HepG2 (cell line): ENCODE measurements at regions not wholly inside any gene's neighbourhood (a gene's known extent, or its start where the extent isn't known, plus 50 kb on each side); places are given as distances from the start of the nearest gene placed in this dataset.

Experiments used
- ATAC-seq: fragments of 200-7000 bp; cut with Tn5 transposase; 3 replicates; pipeline ENCODE4 v1.9.1; 2020; ENCODE audit warnings: mild to moderate bottlenecking, moderate library complexity
- BruUV-seq: library from RNA; stranded (reverse); fragments of 400-500 nt; replicated peaks from 2 replicates; lab custom pipeline; 2021; lab: Mats Ljungman, UMichigan
- CTCF ChIA-PET: fragments of 300-600 bp; formaldehyde crosslinking; extraction: SDS; loops from one replicate; lab custom pipeline; 2021; ENCODE audit warnings: low total read pairs, inconsistent platforms, low intra/inter-chr PET ratio; lab: Yijun Ruan, JAX
- POLR2A ChIA-PET: fragments of 350-600 bp; sonication (Branson Sonifier 250); formaldehyde crosslinking; loops from one replicate; lab custom pipeline; 2020; ENCODE audit warnings: antibody characterized with exemption, inconsistent platforms; lab: Yijun Ruan, JAX
- DNase-seq: peaks from one replicate; pipeline ENCODE4 v3.0.0-alpha.2; 2015; ENCODE audit warnings: low spot score
- FAIRE-seq: peaks from 3 replicates; lab custom pipeline; 2011; peaks lifted over from hg19 to GRCh38; lab: Jason Lieb, UNC
- H2AFZ ChIP-seq: one replicate; pipeline ENCODE4 v1.6.1; 2011; ENCODE audit warnings: low read length, inconsistent platforms
- H3K27ac ChIP-seq: fragments of 300-600 bp; 3 replicates; pipeline ENCODE4 v1.8.0; 2011; ENCODE audit warnings: mixed run types, mild to moderate bottlenecking, mixed read lengths, low read length, inconsistent platforms; ENCODE audit not compliant: insufficient read depth; ENCODE audit errors: extremely low read length
- H3K27me3 ChIP-seq, 2 experiments: fragments of 200-600 bp in 1 of 2; 2 replicates in 1 of 2; 3 replicates in 1 of 2; pipeline versions ENCODE4 v1.6.0 to v1.8.0; 2011; ENCODE audit warnings: low read length in 2 of 2, mild to moderate bottlenecking in 2 of 2, moderate library complexity in 2 of 2, inconsistent platforms in 1 of 2; ENCODE audit not compliant: insufficient read depth in 2 of 2, control insufficient read depth in 1 of 2
- H3K36me3 ChIP-seq, 2 experiments: fragments of 200-600 bp in 1 of 2; replicated peaks in 1 of 2; 2 replicates in 1 of 2; 3 replicates in 1 of 2; pipeline versions ENCODE4 v1.5.1 to v1.8.0; 2011; ENCODE audit warnings: low read length in 2 of 2, inconsistent platforms in 1 of 2; ENCODE audit not compliant: insufficient read depth in 2 of 2, control insufficient read depth in 1 of 2
- H3K4me1 ChIP-seq: 2 replicates; pipeline ENCODE4 v1.5.1; 2012; ENCODE audit warnings: low read length, inconsistent platforms; ENCODE audit not compliant: insufficient read depth
- H3K4me2 ChIP-seq: 2 replicates; pipeline ENCODE4 v1.6.0; 2011; ENCODE audit warnings: low read depth, low read length, inconsistent platforms
- H3K4me3 ChIP-seq, 3 experiments: fragments of 200-600 bp in 1 of 3; sonication (generic), shearing (Covaris generic) in 1 of 3; replicated peaks in 1 of 3; 2 replicates each; pipeline ENCODE4 v1.5.1; 2011 to 2016; ENCODE audit warnings: low read length in 3 of 3, inconsistent platforms in 2 of 3, low read depth in 2 of 3, mild to moderate bottlenecking in 2 of 3, control low read depth in 1 of 3, mixed read lengths in 1 of 3; ENCODE audit not compliant: insufficient read depth in 1 of 3
- H3K79me2 ChIP-seq: one replicate; pipeline ENCODE4 v1.6.1; 2011; ENCODE audit warnings: low read length, inconsistent platforms; ENCODE audit not compliant: insufficient read depth
- H3K9ac ChIP-seq: 2 replicates; pipeline ENCODE4 v1.6.0; 2011; ENCODE audit warnings: mild to moderate bottlenecking, low read depth, low read length, inconsistent platforms; ENCODE audit not compliant: insufficient read depth
- H3K9me3 ChIP-seq: 2 replicates; pipeline ENCODE4 v1.5.1; 2012; ENCODE audit warnings: mild to moderate bottlenecking, low read length
- H4K20me1 ChIP-seq: 2 replicates; pipeline ENCODE4 v1.6.0; 2011; ENCODE audit warnings: inconsistent platforms, mild to moderate bottlenecking, low read length, moderate library complexity; ENCODE audit not compliant: insufficient read depth
- FOXC1 ChIP-seq: sonication (generic); formaldehyde crosslinking; IDR thresholded peaks from 2 replicates; pipeline ENCODE4 v1.8.0; 2022; ENCODE audit warnings: mild to moderate bottlenecking, missing genetic modification reagents, borderline replicate concordance
- HDAC6 ChIP-seq: fragments of 200-600 bp; sonication (generic); IDR thresholded peaks from 2 replicates; pipeline ENCODE4 v1.7.0; 2017; ENCODE audit warnings: mild to moderate bottlenecking, antibody characterized with exemption, low read length, low read depth
- HES4 ChIP-seq: sonication (generic); formaldehyde crosslinking; IDR thresholded peaks from 2 replicates; pipeline ENCODE4 v1.9.0; 2021; ENCODE audit warnings: mild to moderate bottlenecking, missing genetic modification reagents, borderline replicate concordance
- TEAD2 ChIP-seq: sonication (generic); formaldehyde crosslinking; IDR thresholded peaks from 2 replicates; pipeline ENCODE4 v1.9.0; 2021; ENCODE audit warnings: missing genetic modification reagents
- ZNF460 ChIP-seq: sonication (generic); formaldehyde crosslinking; IDR thresholded peaks from 2 replicates; pipeline ENCODE4 v1.5.1; 2020; ENCODE audit warnings: missing genetic modification reagents, mild to moderate bottlenecking, borderline replicate concordance
- ZNF629 ChIP-seq: sonication (generic); formaldehyde crosslinking; conservative IDR thresholded peaks from 2 replicates; pipeline ENCODE4 v1.5.0; 2020; ENCODE audit warnings: missing genetic modification reagents
- WGBS: methylation state at CpG from one replicate; pipeline ENCODE4 v1.1.6; 2017; ENCODE audit warnings: low lambda C conversion rate; 5-methylcytosine and 5-hydroxymethylcytosine counted together
- in situ Hi-C: cut with HindIII; loops from 2 replicates; pipeline ENCODE4 v1.10.0; 2017; ENCODE audit warnings: low pct_unique_long_range_greater_than_20kb; ENCODE audit not compliant: extremely low pct_ligation_motif_present
- intact Hi-C: fragments of 100-400 bp; cut with micrococcal nuclease; formaldehyde crosslinking; loops from one replicate; pipeline ENCODE4 v1.10.0; 2022; ENCODE audit not compliant: unreplicated experiment
- TF ChIP-seq, protein P1 (sequence below): sonication (generic); formaldehyde crosslinking; IDR thresholded peaks from 2 replicates; pipeline ENCODE4 v1.5.0; 2020; ENCODE audit warnings: missing genetic modification reagents, mild to moderate bottlenecking, borderline replicate concordance
- TF ChIP-seq, protein P2 (sequence below): IDR thresholded peaks from 2 replicates; pipeline ENCODE4 v1.6.1; 2016
- TF ChIP-seq, protein P3 (sequence below): sonication (generic); formaldehyde crosslinking; IDR thresholded peaks from 2 replicates; pipeline ENCODE4 v1.4.0; 2020; ENCODE audit warnings: missing genetic modification reagents, borderline replicate concordance

DNA sequence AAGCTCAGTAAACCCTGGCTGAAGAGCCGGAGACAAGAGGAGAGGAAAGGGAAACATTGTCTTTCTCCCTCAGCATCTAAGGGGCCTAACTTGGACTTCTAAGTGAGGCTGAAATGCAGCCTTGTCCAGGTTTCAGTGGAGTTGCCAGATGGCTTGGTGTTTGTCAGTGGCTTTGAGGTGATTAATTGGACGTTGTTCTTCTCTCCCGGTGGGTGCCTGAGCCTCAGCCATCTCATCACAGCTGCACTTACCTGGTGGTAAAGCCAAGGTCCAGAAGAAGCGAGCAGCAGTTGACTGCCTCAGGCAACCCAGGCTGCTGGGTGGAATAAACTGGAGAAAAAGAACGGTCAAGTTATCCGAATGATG lies 202.2 kb upstream of the NLRP1 start (continued):
- TF ChIP-seq, protein P1, sequence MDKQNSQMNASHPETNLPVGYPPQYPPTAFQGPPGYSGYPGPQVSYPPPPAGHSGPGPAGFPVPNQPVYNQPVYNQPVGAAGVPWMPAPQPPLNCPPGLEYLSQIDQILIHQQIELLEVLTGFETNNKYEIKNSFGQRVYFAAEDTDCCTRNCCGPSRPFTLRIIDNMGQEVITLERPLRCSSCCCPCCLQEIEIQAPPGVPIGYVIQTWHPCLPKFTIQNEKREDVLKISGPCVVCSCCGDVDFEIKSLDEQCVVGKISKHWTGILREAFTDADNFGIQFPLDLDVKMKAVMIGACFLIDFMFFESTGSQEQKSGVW: no peak
- no peak for TF ChIP-seq ZNF460 (CRISPR knock-in tag)
- TF ChIP-seq HES4: no peak
- no peak for TF ChIP-seq FOXC1 (CRISPR knock-in tag)

DNA sequence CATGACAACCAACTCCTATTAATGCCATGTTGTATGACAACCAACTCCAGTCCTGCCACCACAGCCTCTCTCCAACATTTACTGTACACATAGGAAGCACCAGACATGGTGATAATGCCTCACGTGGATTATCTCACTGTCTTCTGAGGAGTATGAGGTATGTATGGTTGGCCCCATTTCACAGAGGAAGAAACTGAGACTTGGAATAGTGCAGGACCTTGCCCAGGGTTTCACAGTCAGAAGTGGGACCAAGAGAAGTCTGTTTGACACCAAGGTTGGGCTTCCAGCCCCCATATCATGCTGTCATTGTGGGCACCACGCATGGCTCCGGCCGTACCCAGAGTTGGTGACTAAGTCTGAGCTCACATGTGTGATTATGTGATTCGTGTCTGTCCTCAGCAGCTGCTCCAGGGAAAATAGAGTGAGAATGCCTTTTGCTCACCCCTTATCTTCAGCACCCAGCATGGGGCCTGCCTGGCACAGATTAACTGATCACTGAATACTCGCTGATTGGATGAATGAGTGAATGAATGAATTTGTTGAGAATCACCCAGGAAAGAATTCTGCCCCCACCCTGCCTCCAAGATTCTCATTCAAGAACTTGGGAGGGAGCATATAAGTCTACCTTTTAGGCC lies 204.1 kb upstream of the NLRP1 start:
- POLR2A ChIA-PET: no interaction called here
- Histone ChIP-seq H4K20me1 (no peaks in the 10 kb centered on the region), H3K27me3 (no peaks in the 10 kb centered on the region), H3K9ac (no peak overlapping the region), H3K27ac (no peak overlapping the region), H3K4me3 (no peak overlapping the region), H3K36me3 (no peaks in the 10 kb centered on the region), H2AFZ (no peak overlapping the region), H3K4me2 (no peak overlapping the region), H3K79me2 (no peaks in the 10 kb centered on the region)
- WGBS: 42% methylated on average over 6 of the region's 6 CpGs
- in situ Hi-C loops: no loop called here
- CTCF ChIA-PET: no interaction called here
- no peak for DNase-seq
- BruUV-seq: no TSS peak
- no peak for ATAC-seq
- TF ChIP-seq TEAD2 (CRISPR knock-in tag) (no peak), ZNF629 (CRISPR knock-in tag) (peak; percentile 71)
- TF ChIP-seq, all 625 proteins: peak for 1
- Histone ChIP-seq H3K4me1 (peaks cover 28% of the 10 kb centered on the region), H3K9me3 (peaks cover 24% of the 10 kb centered on the region)
- intact Hi-C loops: no loop called here
- no peak for FAIRE-seq

DNA sequence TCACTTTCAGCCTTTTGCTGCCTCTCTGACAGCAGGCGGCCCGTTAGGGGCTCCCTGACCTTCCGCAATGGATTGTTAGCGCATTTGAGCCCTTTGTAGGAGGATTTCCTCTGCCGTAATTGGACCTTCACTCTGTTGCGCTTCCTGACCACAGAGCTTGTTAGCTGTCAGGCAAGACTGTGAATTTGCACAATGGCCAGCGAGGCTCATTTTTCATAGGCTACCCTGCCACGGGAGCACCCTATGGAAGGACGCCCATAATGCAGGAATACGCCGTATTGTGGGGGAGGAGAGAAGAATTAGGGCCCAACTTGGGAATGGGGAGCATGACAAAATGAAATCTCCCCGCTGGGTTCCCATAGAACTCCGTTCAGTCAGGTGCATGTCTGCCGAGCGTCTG lies 205.2 kb upstream of the NLRP1 start:
- H3K4me2 ChIP-seq: no peak overlapping the region
- TF ChIP-seq, protein P2, sequence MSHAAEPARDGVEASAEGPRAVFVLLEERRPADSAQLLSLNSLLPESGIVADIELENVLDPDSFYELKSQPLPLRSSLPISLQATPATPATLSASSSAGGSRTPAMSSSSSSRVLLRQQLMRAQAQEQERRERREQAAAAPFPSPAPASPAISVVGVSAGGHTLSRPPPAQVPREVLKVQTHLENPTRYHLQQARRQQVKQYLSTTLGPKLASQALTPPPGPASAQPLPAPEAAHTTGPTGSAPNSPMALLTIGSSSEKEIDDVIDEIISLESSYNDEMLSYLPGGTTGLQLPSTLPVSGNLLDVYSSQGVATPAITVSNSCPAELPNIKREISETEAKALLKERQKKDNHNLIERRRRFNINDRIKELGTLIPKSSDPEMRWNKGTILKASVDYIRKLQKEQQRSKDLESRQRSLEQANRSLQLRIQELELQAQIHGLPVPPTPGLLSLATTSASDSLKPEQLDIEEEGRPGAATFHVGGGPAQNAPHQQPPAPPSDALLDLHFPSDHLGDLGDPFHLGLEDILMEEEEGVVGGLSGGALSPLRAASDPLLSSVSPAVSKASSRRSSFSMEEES (CRISPR knock-in tag): no peak
- TF ChIP-seq, protein P3, sequence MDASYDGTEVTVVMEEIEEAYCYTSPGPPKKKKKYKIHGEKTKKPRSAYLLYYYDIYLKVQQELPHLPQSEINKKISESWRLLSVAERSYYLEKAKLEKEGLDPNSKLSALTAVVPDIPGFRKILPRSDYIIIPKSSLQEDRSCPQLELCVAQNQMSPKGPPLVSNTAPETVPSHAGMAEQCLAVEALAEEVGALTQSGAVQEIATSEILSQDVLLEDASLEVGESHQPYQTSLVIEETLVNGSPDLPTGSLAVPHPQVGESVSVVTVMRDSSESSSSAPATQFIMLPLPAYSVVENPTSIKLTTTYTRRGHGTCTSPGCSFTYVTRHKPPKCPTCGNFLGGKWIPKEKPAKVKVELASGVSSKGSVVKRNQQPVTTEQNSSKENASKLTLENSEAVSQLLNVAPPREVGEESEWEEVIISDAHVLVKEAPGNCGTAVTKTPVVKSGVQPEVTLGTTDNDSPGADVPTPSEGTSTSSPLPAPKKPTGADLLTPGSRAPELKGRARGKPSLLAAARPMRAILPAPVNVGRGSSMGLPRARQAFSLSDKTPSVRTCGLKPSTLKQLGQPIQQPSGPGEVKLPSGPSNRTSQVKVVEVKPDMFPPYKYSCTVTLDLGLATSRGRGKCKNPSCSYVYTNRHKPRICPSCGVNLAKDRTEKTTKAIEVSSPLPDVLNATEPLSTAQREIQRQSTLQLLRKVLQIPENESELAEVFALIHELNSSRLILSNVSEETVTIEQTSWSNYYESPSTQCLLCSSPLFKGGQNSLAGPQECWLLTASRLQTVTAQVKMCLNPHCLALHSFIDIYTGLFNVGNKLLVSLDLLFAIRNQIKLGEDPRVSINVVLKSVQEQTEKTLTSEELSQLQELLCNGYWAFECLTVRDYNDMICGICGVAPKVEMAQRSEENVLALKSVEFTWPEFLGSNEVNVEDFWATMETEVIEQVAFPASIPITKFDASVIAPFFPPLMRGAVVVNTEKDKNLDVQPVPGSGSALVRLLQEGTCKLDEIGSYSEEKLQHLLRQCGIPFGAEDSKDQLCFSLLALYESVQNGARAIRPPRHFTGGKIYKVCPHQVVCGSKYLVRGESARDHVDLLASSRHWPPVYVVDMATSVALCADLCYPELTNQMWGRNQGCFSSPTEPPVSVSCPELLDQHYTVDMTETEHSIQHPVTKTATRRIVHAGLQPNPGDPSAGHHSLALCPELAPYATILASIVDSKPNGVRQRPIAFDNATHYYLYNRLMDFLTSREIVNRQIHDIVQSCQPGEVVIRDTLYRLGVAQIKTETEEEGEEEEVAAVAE (CRISPR knock-in tag): no peak
- no peak for TF ChIP-seq HDAC6

More for the DNA sequence above, 205.2 kb upstream of the NLRP1 start:
- BruUV-seq: no TSS peak
- ChIA-PET CTCF (no interaction called here), POLR2A (no interaction called here)
- no peak for DNase-seq
- Histone ChIP-seq H3K36me3 (no peaks in the 10 kb centered on the region), H4K20me1 (no peaks in the 10 kb centered on the region), H3K27ac (no peak overlapping the region), H2AFZ (no peak overlapping the region), H3K4me1 (peaks cover 27% of the 10 kb centered on the region), H3K79me2 (no peaks in the 10 kb centered on the region), H3K27me3 (no peaks in the 10 kb centered on the region), H3K9me3 (peaks cover 15% of the 10 kb centered on the region), H3K9ac (no peak overlapping the region), H3K4me3 (no peak overlapping the region)
- intact Hi-C loops (no loop called here), in situ Hi-C loops (no loop called here)
- FAIRE-seq: no peak
- 79% methylated on average over 15 of the region's 15 CpGs for WGBS
- no peak for ATAC-seq
